Islet of Langerhans (tissue), 1 donor: ENCODE measurements at regions not wholly inside any gene's neighbourhood (a gene's known extent, or its start where the extent isn't known, plus 50 kb on each side); places are given as distances from the start of the nearest gene placed in this dataset.

Source experiments
- FAIRE-seq: peaks from one replicate; lab custom pipeline; 2011; peaks lifted over from hg19 to GRCh38; lab: Jason Lieb, UNC

DNA sequence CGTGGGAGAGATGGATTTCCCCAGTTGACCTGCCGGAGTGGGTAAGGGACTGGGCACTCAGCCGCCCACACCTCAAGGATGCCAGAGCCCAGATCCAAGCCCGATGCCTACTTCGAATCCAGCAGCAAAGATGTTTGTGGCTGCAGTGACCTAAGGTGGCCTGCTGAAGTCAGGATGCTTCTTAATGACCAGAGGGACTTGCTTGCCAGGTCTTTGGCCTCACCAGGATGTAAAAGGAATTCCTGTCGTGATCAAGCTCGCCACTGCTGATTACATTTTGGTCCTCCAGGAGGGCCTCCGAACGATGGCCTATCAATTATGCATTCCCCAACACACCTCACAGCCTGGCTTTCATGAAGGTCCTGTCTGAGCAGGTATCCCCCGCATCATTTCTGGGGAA is 349.5 kb upstream of the ZMIZ1 start:
- no peak for FAIRE-seq

GRCh38 chr10:78720091-78720490 is 348.7 kb upstream of the ZMIZ1 start:
- FAIRE-seq = no peak

- no peak for FAIRE-seq
These were observed 347.5 kb upstream of the ZMIZ1 start for GRCh38 chr10:78721231-78721630.

- FAIRE-seq = no peak
These were observed 343.9 kb upstream of the ZMIZ1 start for GRCh38 chr10:78724846-78725245.

GRCh38 chr10:78726171-78726570 is 342.6 kb upstream of the ZMIZ1 start:
- FAIRE-seq = no peak

- FAIRE-seq = no peak
These were observed 341.5 kb upstream of the ZMIZ1 start for GRCh38 chr10:78727251-78727650.

GRCh38 chr10:78727728-78728127 is 341.0 kb upstream of the ZMIZ1 start:
- FAIRE-seq = peak; percentile 45

DNA sequence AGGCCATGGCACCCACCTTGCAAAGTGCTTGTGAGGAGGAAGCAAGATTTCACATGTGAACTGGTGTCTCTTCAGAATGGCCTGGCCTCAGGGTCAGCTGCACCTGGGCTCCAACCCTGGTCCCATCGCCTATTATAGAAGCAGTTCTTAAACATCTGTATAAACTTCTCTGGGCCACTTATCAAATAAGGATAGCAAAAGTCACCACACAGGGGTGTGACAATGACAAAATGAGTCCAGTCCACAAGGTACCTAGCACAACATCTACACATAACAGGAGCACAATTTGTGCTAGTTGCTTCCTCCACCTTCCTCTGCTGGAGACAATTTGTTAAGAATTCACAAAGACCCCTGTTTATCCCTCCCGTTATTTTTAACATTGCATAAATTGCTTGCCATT is 340.6 kb upstream of the ZMIZ1 start:
- FAIRE-seq = no peak

GRCh38 chr10:78729366-78729765 is 339.4 kb upstream of the ZMIZ1 start:
- no peak for FAIRE-seq

- FAIRE-seq = no peak
These were observed 339.0 kb upstream of the ZMIZ1 start for GRCh38 chr10:78729800-78730199.

DNA sequence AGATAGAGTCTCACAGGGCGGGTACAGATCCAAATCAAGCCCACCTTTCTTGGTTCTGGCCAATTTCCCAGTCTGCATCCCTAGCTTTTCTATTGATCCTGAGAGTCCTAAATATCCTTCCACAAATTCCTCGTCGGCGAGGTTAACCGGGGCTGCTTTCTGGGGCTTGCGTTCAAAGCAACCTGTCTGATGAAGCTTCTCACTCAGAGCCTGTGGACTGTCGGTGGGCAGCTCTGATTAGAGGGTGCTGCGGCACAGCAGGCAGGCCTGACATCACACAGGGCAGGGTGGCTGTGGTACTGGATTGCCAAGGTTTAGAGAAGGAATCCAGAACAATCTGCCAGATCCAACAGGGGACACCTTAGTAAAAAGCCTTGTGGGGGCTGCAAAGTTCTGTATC is 338.0 kb upstream of the ZMIZ1 start:
- FAIRE-seq = no peak

DNA sequence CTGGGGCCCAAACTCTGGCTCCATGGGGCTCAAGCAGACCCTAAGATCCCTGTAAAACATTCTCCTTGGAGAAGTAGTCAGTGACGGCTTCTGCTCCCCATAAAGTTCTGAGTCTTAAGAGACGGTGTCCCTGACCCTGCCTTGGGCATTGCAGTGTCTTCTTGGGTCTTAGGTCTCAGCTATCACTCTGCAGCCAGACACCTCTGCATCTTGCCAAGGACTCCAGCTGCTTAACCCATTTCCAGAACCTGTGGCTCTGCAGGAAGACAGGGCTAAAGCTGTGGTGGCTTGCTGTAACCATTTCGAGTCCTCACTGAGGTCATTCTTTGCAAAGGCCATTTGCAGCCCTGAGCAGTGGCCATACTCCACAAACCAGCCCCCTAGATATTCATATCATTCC is 337.1 kb upstream of the ZMIZ1 start:
- no peak for FAIRE-seq

DNA sequence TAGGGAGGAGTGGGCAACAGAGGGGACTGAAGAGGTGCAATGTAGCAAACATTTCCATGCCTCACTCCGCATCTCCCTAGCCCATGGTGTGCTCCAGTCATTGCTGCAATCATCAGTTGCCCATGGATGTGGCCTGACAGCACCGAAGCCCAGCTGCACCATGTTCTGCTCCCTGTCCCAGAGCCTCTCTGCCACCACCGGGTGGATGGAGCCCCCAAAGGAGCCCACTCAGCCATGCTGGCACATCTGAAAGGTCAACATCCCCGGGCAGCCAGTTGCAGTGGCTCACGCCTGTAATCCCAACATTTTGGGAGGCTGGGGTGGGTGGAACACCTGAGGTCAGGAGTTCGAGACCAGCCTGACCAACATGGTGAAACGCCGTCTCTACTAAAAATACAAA is 336.4 kb upstream of the ZMIZ1 start:
- FAIRE-seq = no peak

DNA sequence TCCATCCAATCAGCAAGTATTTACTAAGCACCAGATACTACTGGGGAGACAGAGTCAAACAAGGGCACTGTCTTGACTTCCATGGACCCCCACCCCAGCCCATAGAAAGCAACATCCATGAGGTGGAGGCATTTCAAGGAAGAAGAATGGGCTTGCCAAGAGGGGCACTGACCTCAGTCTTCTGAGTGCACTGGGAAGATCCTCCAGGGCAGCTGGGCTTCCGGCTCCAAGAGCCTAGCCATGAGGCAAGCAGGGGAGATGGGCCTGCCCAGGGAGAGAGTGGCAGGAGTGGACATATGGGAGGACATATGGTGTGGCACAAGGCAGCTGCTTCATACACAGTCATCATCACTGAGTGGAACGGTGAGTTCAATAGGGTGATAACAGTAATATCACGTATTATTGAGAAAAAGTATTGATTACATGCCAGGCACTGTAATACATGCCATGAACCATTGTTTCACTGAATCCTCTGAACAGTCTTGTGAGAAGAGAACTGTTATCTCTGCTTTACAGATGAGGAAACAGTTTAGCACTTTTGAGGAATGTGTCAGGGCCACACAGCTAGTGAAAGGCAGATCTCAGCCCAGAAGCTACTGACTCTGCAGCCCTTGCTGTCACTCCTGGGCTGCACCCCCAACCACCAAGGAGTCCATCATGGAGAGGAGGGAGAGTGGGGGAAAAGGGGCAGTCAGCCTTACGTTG is 331.7 kb upstream of the ZMIZ1 start:
- no peak for FAIRE-seq

- no peak for FAIRE-seq
These were observed 330.6 kb upstream of the ZMIZ1 start for GRCh38 chr10:78737883-78738856.

- FAIRE-seq = no peak
These were observed 329.9 kb upstream of the ZMIZ1 start for GRCh38 chr10:78738861-78739260.

DNA sequence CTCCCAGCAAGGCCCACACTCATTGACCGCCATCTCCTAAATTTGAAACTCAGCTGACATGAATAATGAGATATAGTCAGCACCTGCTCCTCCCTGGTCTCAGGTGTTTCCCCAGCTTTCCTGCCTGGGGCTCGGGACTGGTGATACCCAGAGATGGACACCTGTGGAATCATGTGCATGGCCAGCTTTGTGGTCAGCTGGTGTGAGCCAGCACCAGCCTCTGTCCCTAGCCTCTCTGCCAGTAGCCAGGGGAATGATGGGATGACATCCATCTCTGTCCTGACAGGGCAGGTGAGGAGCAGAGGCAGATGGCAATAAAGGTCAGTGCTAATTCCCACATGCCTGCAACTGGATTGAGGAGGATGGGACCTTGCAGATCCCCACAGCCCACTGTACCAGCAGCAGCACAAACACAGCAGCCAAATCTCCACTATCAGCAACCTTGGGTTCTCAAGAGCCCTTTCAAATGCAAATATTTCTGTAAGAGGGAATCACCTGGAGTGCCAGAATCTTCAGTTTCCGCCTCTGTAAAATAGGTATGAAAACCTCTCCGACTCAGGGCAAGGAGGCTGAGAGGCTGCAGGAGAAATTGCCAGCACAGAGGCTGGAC is 329.2 kb upstream of the ZMIZ1 start:
- no peak for FAIRE-seq

DNA sequence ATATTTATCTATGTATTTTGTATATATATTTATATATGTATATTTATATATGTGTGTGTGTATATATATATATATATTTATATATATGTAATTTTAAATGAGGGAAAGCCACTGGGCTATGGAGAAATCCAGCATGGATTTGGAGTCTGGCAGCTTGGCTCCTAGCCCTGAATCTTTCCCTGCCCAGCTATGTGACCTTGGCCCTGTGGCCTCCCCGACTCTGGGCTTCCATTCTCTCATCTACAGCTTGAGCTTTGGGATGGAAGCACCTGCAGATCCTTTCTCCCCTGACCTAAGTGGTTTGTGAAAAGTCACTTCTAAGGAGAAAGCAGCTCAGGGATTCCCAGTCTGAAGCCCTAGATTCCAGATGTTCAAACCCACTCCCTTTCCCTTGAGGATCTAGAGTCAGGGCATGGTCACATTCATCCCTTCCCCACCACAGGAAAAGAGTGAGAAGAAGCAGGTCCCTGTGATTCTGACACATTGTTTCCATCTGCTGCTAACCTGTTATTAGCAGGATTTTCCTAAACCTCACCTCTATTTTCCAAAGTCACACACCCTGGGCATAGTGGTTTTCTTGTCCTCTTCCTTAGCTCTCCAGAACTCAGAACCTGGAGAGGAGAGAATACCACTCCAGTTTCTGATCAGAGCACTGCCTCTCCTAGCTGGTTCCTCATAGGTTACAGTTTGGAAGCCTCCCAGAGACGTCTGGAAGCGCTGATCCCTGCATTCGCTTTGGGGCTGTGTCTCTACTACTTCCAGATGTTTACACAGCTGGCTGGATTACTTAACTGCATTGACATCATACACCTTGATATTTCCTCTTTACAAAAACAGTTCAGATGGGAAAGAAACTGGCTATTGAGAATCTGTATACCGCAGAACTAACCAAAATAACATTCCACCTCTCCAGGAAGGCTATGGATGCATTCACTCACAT is 327.5 kb upstream of the ZMIZ1 start:
- no peak for FAIRE-seq

GRCh38 chr10:78742406-78742729 is 326.4 kb upstream of the ZMIZ1 start:
- FAIRE-seq = no peak

DNA sequence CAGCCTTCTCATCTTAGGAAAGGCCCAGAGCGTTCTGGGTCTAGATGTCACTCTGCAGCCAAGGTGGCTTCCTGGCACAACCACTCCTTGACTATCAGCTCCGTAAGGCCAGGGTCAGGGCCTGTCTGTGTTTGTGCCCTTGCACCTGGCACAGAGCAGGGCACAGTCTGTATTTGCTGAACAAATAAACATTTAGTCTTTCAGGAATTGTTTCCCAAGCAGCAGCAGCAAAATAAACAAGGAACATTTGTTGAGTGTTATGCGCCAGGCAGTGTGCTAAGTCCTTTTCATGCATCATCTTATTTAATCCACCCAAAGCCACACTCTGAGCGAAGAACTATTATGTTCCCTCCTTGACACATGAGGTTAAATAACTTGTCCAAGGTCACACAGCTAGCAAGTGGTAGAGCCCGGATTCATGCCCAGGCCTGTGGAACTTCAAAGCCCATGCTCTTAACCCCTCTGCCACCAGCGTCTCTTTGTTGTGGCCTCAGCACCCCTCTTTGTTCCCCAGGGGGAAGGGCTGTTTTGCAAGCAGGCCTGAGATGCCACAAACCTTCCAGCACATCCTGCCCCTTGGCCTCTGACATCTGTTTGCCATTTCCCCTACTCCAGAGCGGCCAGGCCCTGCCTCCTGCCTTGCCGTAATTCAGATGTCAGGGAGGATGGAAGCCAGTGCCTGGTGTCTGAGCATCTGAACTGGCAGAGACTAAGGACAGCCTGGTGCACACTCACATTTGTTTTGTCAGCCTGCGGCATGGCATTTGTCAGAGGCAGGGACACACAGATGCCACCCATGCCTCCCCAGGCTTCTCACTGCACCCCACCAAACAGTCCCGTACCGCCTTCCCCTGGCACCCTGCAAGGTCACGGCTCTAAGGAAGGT is 325.8 kb upstream of the ZMIZ1 start:
- FAIRE-seq = no peak

DNA sequence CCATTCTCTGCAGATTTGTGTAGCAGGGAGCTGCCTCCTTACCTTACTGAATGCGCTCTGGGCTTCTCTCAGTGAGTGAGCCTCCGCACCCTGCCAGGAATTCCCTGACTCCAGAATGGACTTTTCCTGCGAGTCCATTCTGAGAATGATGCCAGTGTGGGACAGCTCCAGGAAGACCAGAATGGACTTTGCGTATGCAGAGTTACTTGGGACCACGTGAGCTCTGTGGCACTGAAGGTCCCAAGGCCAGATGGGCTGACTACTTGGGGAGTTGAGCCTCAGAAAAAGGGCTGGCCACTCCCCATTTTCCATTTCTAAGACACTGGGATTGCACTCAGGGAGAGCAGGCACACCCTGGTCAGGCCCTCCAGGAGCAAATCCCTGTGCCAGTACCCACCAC is 324.7 kb upstream of the ZMIZ1 start:
- no peak for FAIRE-seq
